Adrenal gland (tissue), 5 donors: ENCODE measurements at regions not wholly inside any gene's neighbourhood (a gene's known extent, or its start where the extent isn't known, plus 50 kb on each side); places are given as distances from the start of the nearest gene placed in this dataset.

Source experiments
- POLR2A ChIP-seq, 2 donors: fragments of 450-650 bp; IDR thresholded peaks; one replicate each; pipeline ENCODE4 v1.6.1; 2017; ENCODE audit warnings: antibody characterized with exemption in 2 of 2, mild to moderate bottlenecking in 2 of 2, moderate library complexity in 1 of 2
- TF ChIP-seq, protein P1 (sequence below), 6 experiments: fragments of 450-650 bp in 4 of 6; fragments of 200-600 bp in 2 of 6; sonication (generic) in 1 of 6; IDR thresholded peaks; 1 replicate in 5 of 6; 2 replicates in 1 of 6; pipeline versions ENCODE4 v1.5.1 to v1.8.0; 2016 to 2021; ENCODE audit warnings: antibody characterized with exemption in 6 of 6, mild to moderate bottlenecking in 2 of 6, moderate library complexity in 1 of 6
- donor health status: DM: no; HTN: no; CAD: no.

DNA sequence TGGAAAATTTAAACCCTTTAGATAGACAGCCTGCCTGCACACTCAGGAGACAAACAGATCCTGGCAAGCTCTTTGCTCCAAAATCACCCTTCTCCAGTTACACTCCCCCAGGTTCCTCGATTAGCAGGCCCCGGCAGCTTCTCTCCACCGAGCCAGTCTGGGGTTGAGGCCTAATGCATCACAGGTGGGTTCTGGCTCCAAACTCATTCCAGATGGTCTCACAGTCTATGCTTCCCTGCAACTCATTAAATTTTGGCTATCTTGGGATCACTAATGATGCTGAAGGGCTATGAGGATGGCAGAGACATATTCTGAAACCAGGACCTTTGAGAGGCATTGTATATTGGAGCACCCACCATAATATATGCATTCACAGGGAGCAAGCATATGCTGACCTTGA, 559.8 kb upstream of the USP24 start:
- TF ChIP-seq, protein P1, sequence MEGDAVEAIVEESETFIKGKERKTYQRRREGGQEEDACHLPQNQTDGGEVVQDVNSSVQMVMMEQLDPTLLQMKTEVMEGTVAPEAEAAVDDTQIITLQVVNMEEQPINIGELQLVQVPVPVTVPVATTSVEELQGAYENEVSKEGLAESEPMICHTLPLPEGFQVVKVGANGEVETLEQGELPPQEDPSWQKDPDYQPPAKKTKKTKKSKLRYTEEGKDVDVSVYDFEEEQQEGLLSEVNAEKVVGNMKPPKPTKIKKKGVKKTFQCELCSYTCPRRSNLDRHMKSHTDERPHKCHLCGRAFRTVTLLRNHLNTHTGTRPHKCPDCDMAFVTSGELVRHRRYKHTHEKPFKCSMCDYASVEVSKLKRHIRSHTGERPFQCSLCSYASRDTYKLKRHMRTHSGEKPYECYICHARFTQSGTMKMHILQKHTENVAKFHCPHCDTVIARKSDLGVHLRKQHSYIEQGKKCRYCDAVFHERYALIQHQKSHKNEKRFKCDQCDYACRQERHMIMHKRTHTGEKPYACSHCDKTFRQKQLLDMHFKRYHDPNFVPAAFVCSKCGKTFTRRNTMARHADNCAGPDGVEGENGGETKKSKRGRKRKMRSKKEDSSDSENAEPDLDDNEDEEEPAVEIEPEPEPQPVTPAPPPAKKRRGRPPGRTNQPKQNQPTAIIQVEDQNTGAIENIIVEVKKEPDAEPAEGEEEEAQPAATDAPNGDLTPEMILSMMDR (IDR thresholded peaks at IDR 0.05): no peak
- no peak for TF ChIP-seq POLR2A (IDR thresholded peaks at IDR 0.05)
